K562 (cell line): ENCODE measurements at regions not wholly inside any gene's neighbourhood (a gene's known extent, or its start where the extent isn't known, plus 50 kb on each side); places are given as distances from the start of the nearest gene placed in this dataset.

Experiments
- ATAC-seq: fragments of 200-7000 bp; cut with Tn5 transposase; 3 replicates; pipeline ENCODE4 v1.9.1; 2020; ENCODE audit warnings: moderate library complexity
- BruUV-seq: library from RNA; stranded (reverse); fragments of 400-500 nt; replicated peaks from 2 replicates; lab custom pipeline; 2021; lab: Mats Ljungman, UMichigan
- CTCF ChIA-PET: fragments of 300-600 bp; formaldehyde crosslinking; extraction: SDS; loops from one replicate; lab custom pipeline; 2021; ENCODE audit warnings: low intra/inter-chr PET ratio; lab: Yijun Ruan, JAX
- POLR2A ChIA-PET: fragments of 300-600, 350-650 bp; sonication (Branson Sonifier 250); formaldehyde crosslinking; extraction: SDS; loops from one replicate; lab custom pipeline; 2021; ENCODE audit warnings: antibody characterized with exemption, inconsistent platforms; lab: Yijun Ruan, JAX
- DNase-seq, 4 experiments: peaks; one replicate each; pipeline versions ENCODE4 v3.0.0 to v3.0.0-alpha.2; 2011 to 2018; ENCODE audit warnings: low spot score in 3 of 4, mixed read lengths in 3 of 4; ENCODE audit errors: extremely low read depth in 1 of 4
- FAIRE-seq: peaks from 2 replicates; lab custom pipeline; 2011; peaks lifted over from hg19 to GRCh38; lab: Jason Lieb, UNC
- H2AFZ ChIP-seq: 2 replicates; pipeline ENCODE4 v1.6.0; 2011; ENCODE audit warnings: low read depth, low read length, control low read depth, inconsistent platforms
- H3K27ac ChIP-seq: fragments of 200-600 bp; 3 replicates; pipeline ENCODE4 v1.8.0; 2011; ENCODE audit warnings: low read depth, mild to moderate bottlenecking, control low read depth, inconsistent platforms, low read length, moderate library complexity, mixed read lengths; ENCODE audit errors: extremely low read depth
- H3K27me3 ChIP-seq, 2 experiments: fragments of 300-600 bp in 1 of 2; 2 replicates in 1 of 2; 3 replicates in 1 of 2; pipeline versions ENCODE4 v1.6.0 to v1.8.0; 2011; ENCODE audit warnings: inconsistent platforms in 2 of 2, low read length in 2 of 2, mild to moderate bottlenecking in 1 of 2, mixed read lengths in 1 of 2, moderate library complexity in 1 of 2; ENCODE audit not compliant: control insufficient read depth in 2 of 2, insufficient read depth in 2 of 2
- H3K36me3 ChIP-seq: fragments of 300-600 bp; 3 replicates; pipeline ENCODE4 v1.8.0; 2011; ENCODE audit warnings: mild to moderate bottlenecking, low read length, inconsistent platforms; ENCODE audit not compliant: control insufficient read depth, insufficient read depth
- H3K4me1 ChIP-seq, 2 experiments: fragments of 200-600 bp in 1 of 2; replicated peaks in 1 of 2; 2 replicates in 1 of 2; 3 replicates in 1 of 2; pipeline versions ENCODE4 v1.5.1 to v1.8.0; 2011; ENCODE audit warnings: inconsistent platforms in 2 of 2, low read length in 2 of 2, mild to moderate bottlenecking in 1 of 2, mixed read lengths in 1 of 2, moderate library complexity in 1 of 2; ENCODE audit not compliant: control insufficient read depth in 2 of 2, insufficient read depth in 2 of 2
- H3K4me2 ChIP-seq: 2 replicates; pipeline ENCODE4 v1.6.1; 2011; ENCODE audit warnings: low read length, control low read depth, inconsistent platforms, mixed read lengths; ENCODE audit not compliant: insufficient read depth
- H3K4me3 ChIP-seq: fragments of 200-600 bp; sonication (generic), shearing (Covaris generic); 2 replicates; pipeline ENCODE4 v1.5.1; 2016; ENCODE audit warnings: control low read depth, inconsistent platforms
- H3K79me2 ChIP-seq: fragments of 200-600 bp; 3 replicates; pipeline ENCODE4 v1.8.0; 2011; ENCODE audit warnings: low read length, inconsistent platforms; ENCODE audit not compliant: control insufficient read depth, insufficient read depth
- H3K9ac ChIP-seq, 2 experiments: 2 replicates each; pipeline versions ENCODE4 v1.6.0 to v1.6.1; 2011; ENCODE audit warnings: low read depth in 2 of 2, low read length in 2 of 2, control low read depth in 1 of 2, inconsistent platforms in 1 of 2, mild to moderate bottlenecking in 1 of 2, mixed read lengths in 1 of 2; ENCODE audit not compliant: insufficient read depth in 1 of 2
- H3K9me1 ChIP-seq: one replicate; pipeline ENCODE4 v1.6.0; 2011; ENCODE audit warnings: inconsistent platforms, mild to moderate bottlenecking, low read length, moderate library complexity; ENCODE audit not compliant: control insufficient read depth, insufficient read depth
- H3K9me3 ChIP-seq: replicated peaks from 2 replicates; pipeline ENCODE4 v1.5.1; 2011; ENCODE audit warnings: low read depth, low read length, inconsistent platforms; ENCODE audit not compliant: control insufficient read depth, insufficient read depth
- H4K20me1 ChIP-seq: replicated peaks from 2 replicates; pipeline ENCODE4 v1.6.1; 2011; ENCODE audit warnings: low read length, inconsistent platforms, mixed read lengths; ENCODE audit not compliant: control insufficient read depth, insufficient read depth
- ATF4 ChIP-seq: fragments of 450-650 bp; formaldehyde crosslinking; IDR thresholded peaks from 2 replicates; pipeline ENCODE4 v1.4.0; 2022; ENCODE audit warnings: mild to moderate bottlenecking, moderate library complexity
- NFATC3 ChIP-seq: fragments of 450-650 bp; IDR thresholded peaks from 2 replicates; pipeline ENCODE4 v1.6.1; 2017; ENCODE audit warnings: mild to moderate bottlenecking
- WGBS: fragments of 100-300 bp; shearing (Covaris generic); methylation state at CpG from one replicate; pipeline ENCODE4 v1.1.6; 2016; ENCODE audit warnings: low coverage, mixed read lengths; ENCODE audit not compliant: insufficient coverage; ENCODE audit errors: missing lambda C conversion rate; 5-methylcytosine and 5-hydroxymethylcytosine counted together
- in situ Hi-C: fragments of 300-500 bp; cut with MboI; formaldehyde crosslinking; loops from 4 replicates; pipeline ENCODE4 v1.15.0; 2018; ENCODE audit warnings: inconsistent platforms, mixed read lengths
- intact Hi-C: fragments of 100-400 bp; cut with micrococcal nuclease; formaldehyde crosslinking; loops from 2 replicates; pipeline ENCODE4 v1.14.2; 2022

- in situ Hi-C loops = no loop called here
- Histone ChIP-seq H3K27me3 (no peaks in the 10 kb centered on the region; a peak in 1 of 5 replicates), H2AFZ (no peak overlapping the region), H3K9me3 (no peaks in the 10 kb centered on the region), H3K4me2 (no peak overlapping the region), H3K4me1 (no peaks in the 10 kb centered on the region), H3K79me2 (no peaks in the 10 kb centered on the region), H3K9ac (no peak overlapping the region), H3K36me3 (no peaks in the 10 kb centered on the region), H3K9me1 (no peaks in the 10 kb centered on the region), H4K20me1 (no peaks in the 10 kb centered on the region), H3K4me3 (no peak overlapping the region), H3K27ac (no peak overlapping the region)
- DNase-seq (no peak), ATAC-seq (no peak), FAIRE-seq (no peak)
- BruUV-seq = no TSS peak
- CTCF ChIA-PET = no interaction called here
- intact Hi-C loops = no loop called here
- WGBS = 0% methylated on average over 3 of the region's 5 CpGs
- POLR2A ChIA-PET = no interaction called here
- no peak for TF ChIP-seq ATF4 (CRISPR knock-in tag)
Observed at GRCh38 chr10:130757271-130757670, 554.2 kb downstream of the TCERG1L start.

GRCh38 chr10:130757821-130758489 is 553.6 kb downstream of the TCERG1L start:
- Histone ChIP-seq H3K9me1 (no peaks in the 10 kb centered on the region), H2AFZ (no peak overlapping the region), H3K36me3 (no peaks in the 10 kb centered on the region), H3K79me2 (no peaks in the 10 kb centered on the region), H3K9ac (no peak overlapping the region), H4K20me1 (no peaks in the 10 kb centered on the region), H3K4me1 (no peaks in the 10 kb centered on the region), H3K27me3 (no peaks in the 10 kb centered on the region), H3K4me2 (no peak overlapping the region), H3K27ac (no peak overlapping the region), H3K4me3 (no peak overlapping the region), H3K9me3 (no peaks in the 10 kb centered on the region)
- no peak for DNase-seq
- in situ Hi-C loops (no loop called here), intact Hi-C loops (no loop called here)
- no TSS peak for BruUV-seq
- CTCF ChIA-PET = interaction anchor here (0.5 kb wide), 1 partner anchor 8 kb away, joined by 3 read pairs; no protein-coding TSS in a partner anchor
- ATAC-seq = no peak
- POLR2A ChIA-PET = no interaction called here
- 4% methylated on average over 14 of the region's 17 CpGs for WGBS
- FAIRE-seq = no peak
- TF ChIP-seq NFATC3 = no peak
